ENCODE measurements at regions not wholly inside any gene's neighbourhood (a gene's known extent, or its start where the extent isn't known, plus 50 kb on each side); places are given as distances from the start of the nearest gene placed in this dataset.

- TF ChIP-seq ZNF567 (CRISPR knock-in tag; IDR thresholded peaks at IDR 0.05; ENCODE audit: borderline replicate concordance), result 0 out of 2 replicates have a peak, but pooled peaks have one; percentile 68
- peak; percentile 75 for TF ChIP-seq BORCS8-MEF2B (CRISPR knock-in tag; IDR thresholded peaks at IDR 0.05)
- no peak for TF ChIP-seq SKIL (CRISPR knock-in tag; IDR thresholded peaks at IDR 0.05; ENCODE audit: borderline replicate concordance)
- TF ChIP-seq TFE3 (CRISPR knock-in tag; IDR thresholded peaks at IDR 0.05), result peak; percentile 57
- TF ChIP-seq ZBTB8A (CRISPR knock-in tag; IDR thresholded peaks at IDR 0.05; ENCODE audit: borderline replicate concordance, low read depth), result no peak
- TF ChIP-seq XBP1 (CRISPR knock-in tag; IDR thresholded peaks at IDR 0.05), result no peak
- no peak for TF ChIP-seq MBNL3 (CRISPR knock-in tag; conservative IDR thresholded peaks at IDR 0.05)
- TF ChIP-seq HMGA1 (CRISPR knock-in tag; conservative IDR thresholded peaks at IDR 0.05), result no peak
- peak; percentile 67; the same call in 1 of the 2 replicates for TF ChIP-seq KAT8 (CRISPR knock-in tag; IDR thresholded peaks at IDR 0.05)
- 0 out of 2 replicates have a peak, but pooled peaks have one; percentile 45 for TF ChIP-seq ZNF776 (CRISPR knock-in tag; IDR thresholded peaks at IDR 0.05)
- TF ChIP-seq ZXDC (CRISPR knock-in tag; IDR thresholded peaks at IDR 0.05), result no peak
- no peak for TF ChIP-seq TRIM22 (IDR thresholded peaks at IDR 0.05)
- no peak for TF ChIP-seq ZNF569 (CRISPR knock-in tag; IDR thresholded peaks at IDR 0.05; ENCODE audit: borderline replicate concordance)
- peak; percentile 90 for TF ChIP-seq HNF1B (CRISPR knock-in tag; IDR thresholded peaks at IDR 0.05)
- TF ChIP-seq BRD4 (CRISPR knock-in tag; IDR thresholded peaks at IDR 0.05), result peak; percentile 78
- TF ChIP-seq ZNF124 (CRISPR knock-in tag; IDR thresholded peaks at IDR 0.05), result peak; percentile 58; the same call in 1 of the 2 replicates
Measured at GRCh38 chr17:77279448-77280303, 138.9 kb downstream of the SEC14L1 start (continued).

Data from HepG2 (cell line).